Tibial nerve (tissue), 3 donors: ENCODE measurements at regions not wholly inside any gene's neighbourhood (a gene's known extent, or its start where the extent isn't known, plus 50 kb on each side); places are given as distances from the start of the nearest gene placed in this dataset.

Source experiments
- POLR2A ChIP-seq, 2 donors: fragments of 450-650 bp; IDR thresholded peaks; one replicate each; pipeline ENCODE4 v1.6.1; 2017; ENCODE audit warnings: antibody characterized with exemption in 2 of 2, mild to moderate bottlenecking in 2 of 2, moderate library complexity in 2 of 2
- TF ChIP-seq, protein P1 (sequence below), 5 experiments: fragments of 200-600 bp in 3 of 5; fragments of 450-650 bp in 2 of 5; sonication (generic) in 3 of 5; IDR thresholded peaks; one replicate each; pipeline ENCODE4 v1.5.1; 2016 to 2019; ENCODE audit warnings: antibody characterized with exemption in 5 of 5, mild to moderate bottlenecking in 3 of 5, moderate library complexity in 2 of 5

DNA sequence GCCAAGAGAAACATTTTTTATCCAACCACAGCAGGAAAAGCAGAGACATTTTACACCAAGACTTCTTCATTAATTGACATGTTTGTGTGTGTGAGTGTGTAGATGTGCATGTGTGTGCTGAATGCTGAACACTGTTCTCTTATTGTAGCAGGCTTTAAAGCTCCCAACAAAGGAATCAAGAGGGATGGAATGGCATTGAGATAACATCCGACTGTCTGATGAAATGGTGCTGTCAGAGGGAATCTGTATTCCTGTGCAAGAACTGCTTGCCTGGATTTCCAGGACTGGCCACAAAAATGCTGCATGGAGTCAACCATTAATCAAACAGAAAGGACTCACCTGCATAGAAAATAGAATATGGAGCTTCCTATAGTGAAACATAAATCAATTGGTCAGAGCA, 354.0 kb downstream of the UQCRFS1 start:
- TF ChIP-seq, protein P1, sequence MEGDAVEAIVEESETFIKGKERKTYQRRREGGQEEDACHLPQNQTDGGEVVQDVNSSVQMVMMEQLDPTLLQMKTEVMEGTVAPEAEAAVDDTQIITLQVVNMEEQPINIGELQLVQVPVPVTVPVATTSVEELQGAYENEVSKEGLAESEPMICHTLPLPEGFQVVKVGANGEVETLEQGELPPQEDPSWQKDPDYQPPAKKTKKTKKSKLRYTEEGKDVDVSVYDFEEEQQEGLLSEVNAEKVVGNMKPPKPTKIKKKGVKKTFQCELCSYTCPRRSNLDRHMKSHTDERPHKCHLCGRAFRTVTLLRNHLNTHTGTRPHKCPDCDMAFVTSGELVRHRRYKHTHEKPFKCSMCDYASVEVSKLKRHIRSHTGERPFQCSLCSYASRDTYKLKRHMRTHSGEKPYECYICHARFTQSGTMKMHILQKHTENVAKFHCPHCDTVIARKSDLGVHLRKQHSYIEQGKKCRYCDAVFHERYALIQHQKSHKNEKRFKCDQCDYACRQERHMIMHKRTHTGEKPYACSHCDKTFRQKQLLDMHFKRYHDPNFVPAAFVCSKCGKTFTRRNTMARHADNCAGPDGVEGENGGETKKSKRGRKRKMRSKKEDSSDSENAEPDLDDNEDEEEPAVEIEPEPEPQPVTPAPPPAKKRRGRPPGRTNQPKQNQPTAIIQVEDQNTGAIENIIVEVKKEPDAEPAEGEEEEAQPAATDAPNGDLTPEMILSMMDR (IDR thresholded peaks at IDR 0.05): no peak
- TF ChIP-seq POLR2A (IDR thresholded peaks at IDR 0.05): no peak
